H1 (cell line): ENCODE measurements at regions not wholly inside any gene's neighbourhood (a gene's known extent, or its start where the extent isn't known, plus 50 kb on each side); places are given as distances from the start of the nearest gene placed in this dataset.

Experiments
- CTCF ChIA-PET: fragments of 300-600 bp; sonication (Branson Sonifier 250); formaldehyde crosslinking; loops from one replicate; lab custom pipeline; 2021; ENCODE audit not compliant: partially characterized antibody; lab: Charles Lee
- POLR2A ChIA-PET: fragments of 300-600 bp; sonication (Branson Sonifier 250); formaldehyde crosslinking; loops from one replicate; lab custom pipeline; 2021; ENCODE audit warnings: inconsistent platforms; ENCODE audit not compliant: partially characterized antibody; lab: Charles Lee
- DNase-seq, 2 experiments: peaks; one replicate each; pipeline versions ENCODE4 v3.0.0 to v3.0.0-alpha.2; 2010 to 2022; ENCODE audit warnings: low spot score in 2 of 2, low read depth in 1 of 2, mixed read lengths in 1 of 2
- FAIRE-seq: peaks from 2 replicates; lab custom pipeline; 2011; peaks lifted over from hg19 to GRCh38; lab: Jason Lieb, UNC
- H2AFZ ChIP-seq: 2 replicates; pipeline ENCODE4 v1.8.1; 2012; ENCODE audit warnings: low read length, inconsistent platforms
- H2AK5ac ChIP-seq: 2 replicates; pipeline ENCODE4 v1.6.1; 2013; ENCODE audit warnings: low read depth, low read length
- H2BK120ac ChIP-seq: replicated peaks from 2 replicates; pipeline ENCODE3; 2013; ENCODE audit warnings: low read depth, low read length, inconsistent platforms
- H2BK12ac ChIP-seq: 2 replicates; pipeline ENCODE4 v1.6.1; 2013; ENCODE audit warnings: low read depth, low read length
- H2BK15ac ChIP-seq: 2 replicates; pipeline ENCODE4 v1.6.1; 2013; ENCODE audit warnings: low read length
- H2BK20ac ChIP-seq: 2 replicates; pipeline ENCODE4 v1.6.1; 2013; ENCODE audit warnings: low read length
- H2BK5ac ChIP-seq: 2 replicates; pipeline ENCODE4 v1.6.1; 2013; ENCODE audit warnings: low read depth, low read length
- H3K14ac ChIP-seq: 2 replicates; pipeline ENCODE4 v1.6.1; 2013; ENCODE audit warnings: inconsistent platforms; ENCODE audit not compliant: insufficient read length
- H3K18ac ChIP-seq: 2 replicates; pipeline ENCODE4 v1.6.1; 2013; ENCODE audit warnings: low read length; ENCODE audit errors: extremely low read depth
- H3K23ac ChIP-seq: 2 replicates; pipeline ENCODE4 v1.6.1; 2013; ENCODE audit warnings: inconsistent platforms; ENCODE audit not compliant: insufficient read length
- H3K23me2 ChIP-seq: 2 replicates; pipeline ENCODE4 v1.6.1; 2013; ENCODE audit warnings: low read depth, low read length
- H3K27ac ChIP-seq: 2 replicates; pipeline ENCODE4 v1.6.1; 2011; ENCODE audit warnings: low read depth, low read length, inconsistent platforms
- H3K27me3 ChIP-seq, 4 experiments: replicated peaks in 1 of 4; 1 replicate in 1 of 4; 2 replicates in 3 of 4; pipeline versions ENCODE4 v1.6.1 to v1.8.1; 2011 to 2013; ENCODE audit warnings: low read length in 3 of 4, mild to moderate bottlenecking in 3 of 4, inconsistent platforms in 2 of 4, mixed read lengths in 2 of 4, moderate library complexity in 1 of 4; ENCODE audit not compliant: control insufficient read depth in 3 of 4, insufficient read depth in 3 of 4; ENCODE audit errors: extremely low read depth in 1 of 4
- H3K36me3 ChIP-seq, 4 experiments: 2 replicates each; pipeline versions ENCODE4 v1.6.1 to v1.8.1; 2011 to 2013; ENCODE audit warnings: mild to moderate bottlenecking in 4 of 4, low read length in 3 of 4, moderate library complexity in 2 of 4, control low read depth in 1 of 4, inconsistent platforms in 1 of 4; ENCODE audit not compliant: insufficient read depth in 4 of 4, control insufficient read depth in 2 of 4
- H3K4ac ChIP-seq: replicated peaks from 2 replicates; pipeline ENCODE3; 2013; ENCODE audit warnings: low read length, low read depth, mixed read lengths, inconsistent platforms; ENCODE audit not compliant: insufficient read length
- H3K4me1 ChIP-seq, 4 experiments: replicated peaks in 1 of 4; 1 replicate in 1 of 4; 2 replicates in 3 of 4; pipeline versions ENCODE4 v1.6.1 to v1.8.1; 2011 to 2013; ENCODE audit warnings: low read length in 3 of 4, inconsistent platforms in 2 of 4, mixed read lengths in 1 of 4; ENCODE audit not compliant: insufficient read depth in 4 of 4, control insufficient read depth in 3 of 4
- H3K4me2 ChIP-seq, 2 experiments: 2 replicates each; pipeline versions ENCODE4 v1.6.1 to v1.8.1; 2011 to 2013; ENCODE audit warnings: low read depth in 2 of 2, low read length in 2 of 2, control low read depth in 1 of 2, inconsistent platforms in 1 of 2, mild to moderate bottlenecking in 1 of 2; ENCODE audit not compliant: insufficient read depth in 1 of 2
- H3K4me3 ChIP-seq, 4 experiments: fragments of 200-600, 300-600 bp in 1 of 4; sonication (generic), shearing (Covaris generic), sonication (Bioruptor Twin) in 1 of 4; 2 replicates each; pipeline versions ENCODE4 v1.5.1 to v1.8.1; 2011 to 2016; ENCODE audit warnings: low read length in 4 of 4, low read depth in 3 of 4, control low read depth in 2 of 4, inconsistent platforms in 2 of 4, mild to moderate bottlenecking in 2 of 4, mixed read lengths in 1 of 4, moderate library complexity in 1 of 4; ENCODE audit not compliant: insufficient read depth in 2 of 4; ENCODE audit errors: extremely low read depth in 1 of 4
- H3K56ac ChIP-seq: replicated peaks from 2 replicates; pipeline ENCODE3; 2013; ENCODE audit warnings: low read depth, mild to moderate bottlenecking, mixed read lengths, low read length, inconsistent platforms; ENCODE audit not compliant: insufficient read length
- H3K79me1 ChIP-seq: 2 replicates; pipeline ENCODE4 v1.6.1; 2013; ENCODE audit warnings: low read depth, low read length, control low read depth
- H3K79me2 ChIP-seq, 2 experiments: 2 replicates each; pipeline versions ENCODE4 v1.6.1 to v1.8.1; 2012 to 2013; ENCODE audit warnings: low read length in 2 of 2, mild to moderate bottlenecking in 2 of 2, inconsistent platforms in 1 of 2; ENCODE audit not compliant: insufficient read depth in 2 of 2, control insufficient read depth in 1 of 2
- H3K9ac ChIP-seq, 4 experiments: replicated peaks in 1 of 4; 1 replicate in 1 of 4; 2 replicates in 3 of 4; pipeline versions ENCODE4 v1.6.1 to v1.8.1; 2011 to 2013; ENCODE audit warnings: low read depth in 3 of 4, low read length in 3 of 4, control low read depth in 2 of 4, mild to moderate bottlenecking in 2 of 4, moderate library complexity in 2 of 4, inconsistent platforms in 1 of 4; ENCODE audit errors: extremely low read depth in 1 of 4
- H3K9me3 ChIP-seq, 2 experiments: 2 replicates each; pipeline versions ENCODE4 v1.6.1 to v1.8.1; 2012 to 2013; ENCODE audit warnings: mild to moderate bottlenecking in 2 of 2, moderate library complexity in 2 of 2, control low read depth in 1 of 2, inconsistent platforms in 1 of 2, low read depth in 1 of 2, low read length in 1 of 2, mixed read lengths in 1 of 2; ENCODE audit not compliant: insufficient read depth in 2 of 2
- H4K20me1 ChIP-seq, 2 experiments: replicated peaks in 1 of 2; 2 replicates each; pipeline versions ENCODE3 to v1.8.1; 2011 to 2013; ENCODE audit warnings: inconsistent platforms in 2 of 2, low read length in 2 of 2, mild to moderate bottlenecking in 1 of 2; ENCODE audit not compliant: insufficient read depth in 2 of 2, control insufficient read depth in 1 of 2
- H4K5ac ChIP-seq: 2 replicates; pipeline ENCODE4 v1.6.1; 2013; ENCODE audit warnings: low read length, low read depth, mixed read lengths, inconsistent platforms; ENCODE audit not compliant: insufficient read length
- H4K8ac ChIP-seq: 2 replicates; pipeline ENCODE4 v1.8.0; 2013; ENCODE audit warnings: mild to moderate bottlenecking, moderate library complexity, low read length, inconsistent platforms; ENCODE audit not compliant: insufficient read depth; ENCODE audit errors: extremely low read depth
- H4K91ac ChIP-seq: replicated peaks from 2 replicates; pipeline ENCODE3; 2013; ENCODE audit warnings: low read length, mixed read lengths, inconsistent platforms; ENCODE audit not compliant: insufficient read length
- ASH2L ChIP-seq: fragments of 200-600, 300-600 bp; sonication (generic); IDR thresholded peaks from one replicate; pipeline ENCODE4 v1.7.1; 2017; ENCODE audit warnings: low read length
- CREB1 ChIP-seq: IDR thresholded peaks from 2 replicates; pipeline ENCODE4 v1.6.1; 2012; ENCODE audit warnings: inconsistent platforms
- GTF2F1 ChIP-seq: IDR thresholded peaks from 2 replicates; pipeline ENCODE4 v1.6.1; 2012; ENCODE audit warnings: low read depth, low read length, improper control_type of control experiment, borderline replicate concordance
- HDAC2 ChIP-seq, 2 experiments: fragments of 300-600 bp in 1 of 2; sonication (generic) in 1 of 2; IDR thresholded peaks; 2 replicates each; pipeline ENCODE4 v1.6.1; 2011 to 2012; ENCODE audit warnings: low read depth in 2 of 2, low read length in 2 of 2, mild to moderate bottlenecking in 2 of 2, moderate library complexity in 2 of 2, borderline replicate concordance in 1 of 2, inconsistent platforms in 1 of 2
- MAX ChIP-seq: IDR thresholded peaks from 2 replicates; pipeline ENCODE4 v1.6.1; 2012; ENCODE audit warnings: inconsistent platforms
- POLR2A ChIP-seq, 2 experiments: IDR thresholded peaks; 1 replicate in 1 of 2; 2 replicates in 1 of 2; pipeline ENCODE4 v1.6.1; 2011; ENCODE audit warnings: low read depth in 2 of 2, low read length in 2 of 2, mild to moderate bottlenecking in 2 of 2; ENCODE audit errors: control extremely low read depth in 1 of 2
- SAP30 ChIP-seq: fragments of 300-600 bp; sonication (generic); IDR thresholded peaks from 2 replicates; pipeline ENCODE4 v1.7.1; 2012; ENCODE audit warnings: low read length, moderate library complexity, mild to moderate bottlenecking, inconsistent platforms; ENCODE audit not compliant: insufficient read depth, insufficient replicate concordance
- SRF ChIP-seq: IDR thresholded peaks from 2 replicates; pipeline ENCODE4 v1.6.1; 2011; ENCODE audit warnings: mild to moderate bottlenecking, low read depth, low read length, moderate library complexity
- TCF12 ChIP-seq: IDR thresholded peaks from 2 replicates; pipeline ENCODE4 v1.6.1; 2011; ENCODE audit warnings: low read depth, mild to moderate bottlenecking, low read length
- TEAD4 ChIP-seq: IDR thresholded peaks from 2 replicates; pipeline ENCODE4 v1.6.1; 2012; ENCODE audit warnings: low read depth, low read length, inconsistent platforms, mixed read lengths
- WGBS, 2 experiments: shearing (Covaris generic) in 1 of 2; methylation state at CpG; one replicate each; pipeline versions ENCODE4 v1.1.6 to v1.1.7; 2013 to 2015; ENCODE audit warnings: low lambda C conversion rate in 2 of 2, mixed read lengths in 2 of 2, inconsistent platforms in 1 of 2, low coverage in 1 of 2, missing lambda C conversion rate in 1 of 2; ENCODE audit not compliant: insufficient replicate concordance in 2 of 2, insufficient coverage in 1 of 2, insufficient read length in 1 of 2; ENCODE audit errors: extremely low coverage in 1 of 2, missing lambda C conversion rate in 1 of 2; 5-methylcytosine and 5-hydroxymethylcytosine counted together

GRCh38 chr13:81493144-81493543 lies 1152.2 kb upstream of the SPRY2 start:
- peaks cover 0 to 4% (median 0%) of the 10 kb centered on the region in 4 experiments; a peak in 1 of 7 replicates for H3K4me1 ChIP-seq
- H3K18ac ChIP-seq: no peak overlapping the region
- H3K4me2 ChIP-seq: no peak overlapping the region
- H3K36me3 ChIP-seq: no peaks in the 10 kb centered on the region
- no peak overlapping the region for H2BK15ac ChIP-seq
- H2BK20ac ChIP-seq: no peak overlapping the region
- no peak overlapping the region for H2AFZ ChIP-seq
- H3K27ac ChIP-seq: no peak overlapping the region
- no peaks in the 10 kb centered on the region for H4K20me1 ChIP-seq
- ChIA-PET CTCF (no interaction called here), POLR2A (no interaction called here)
- H4K91ac ChIP-seq: no peak overlapping the region
- no peak overlapping the region for H3K9ac ChIP-seq
- no peak for FAIRE-seq
- H3K9me3 ChIP-seq: no peaks in the 10 kb centered on the region
- H3K4me3 ChIP-seq: no peak overlapping the region
- H3K4ac ChIP-seq: no peak overlapping the region
- no peak overlapping the region for H3K23ac ChIP-seq
- H2BK120ac ChIP-seq: no peak overlapping the region
- H4K5ac ChIP-seq: no peak overlapping the region
- H3K56ac ChIP-seq: no peak overlapping the region
- no peak overlapping the region for H2AK5ac ChIP-seq
- no peak overlapping the region for H3K14ac ChIP-seq
- no peak overlapping the region for H2BK5ac ChIP-seq
- 96% methylated on average over 4 of the region's 4 CpGs; no CpG with 5 or more reads in 1 of the 2 experiments for WGBS, 2 experiments
- H3K23me2 ChIP-seq: no peaks in the 10 kb centered on the region; the same call in 1 of the 2 replicates
- H3K27me3 ChIP-seq: no peaks in the 10 kb centered on the region
- no peaks in the 10 kb centered on the region for H3K79me1 ChIP-seq
- no peak for DNase-seq
- H3K79me2 ChIP-seq: no peaks in the 10 kb centered on the region
- no peak overlapping the region for H2BK12ac ChIP-seq
- H4K8ac ChIP-seq: no peak overlapping the region
- TF ChIP-seq HDAC2 (IDR thresholded peaks at IDR 0.05; ENCODE audit: borderline replicate concordance in 1 of 2, low read depth in 2 of 2, low read length in 2 of 2): no peak
- no peak for TF ChIP-seq MAX
- no peak for TF ChIP-seq ASH2L
- TF ChIP-seq SRF: no peak
- TF ChIP-seq GTF2F1: no peak
- TF ChIP-seq POLR2A (IDR thresholded peaks at IDR 0.05; ENCODE audit: control extremely low read depth in 1 of 2, low read depth in 2 of 2, low read length in 2 of 2): no peak
- TF ChIP-seq TCF12: no peak
- TF ChIP-seq SAP30: no peak
- no peak for TF ChIP-seq CREB1
- no peak for TF ChIP-seq TEAD4
